IMR-90 (cell line): ENCODE measurements at regions not wholly inside any gene's neighbourhood (a gene's known extent, or its start where the extent isn't known, plus 50 kb on each side); places are given as distances from the start of the nearest gene placed in this dataset.

Source experiments
- ATAC-seq: fragments of 200-7000 bp; cut with Tn5 transposase; 2 replicates; pipeline ENCODE4 v1.9.1; 2020; ENCODE audit warnings: low read depth, mild to moderate bottlenecking, moderate library complexity
- BruUV-seq: library from RNA; stranded (reverse); fragments of 400-500 nt; replicated peaks from 2 replicates; lab custom pipeline; 2021; lab: Mats Ljungman, UMichigan
- CTCF ChIA-PET: fragments of 300-600 bp; formaldehyde crosslinking; extraction: SDS; loops from one replicate; lab custom pipeline; 2021; ENCODE audit warnings: antibody characterized with exemption; lab: Yijun Ruan, JAX
- POLR2A ChIA-PET: fragments of 300-600 bp; sonication (Branson Sonifier 250); formaldehyde crosslinking; loops from one replicate; lab custom pipeline; 2022; ENCODE audit warnings: antibody characterized with exemption; ENCODE audit not compliant: unreplicated experiment; lab: Charles Lee
- DNase-seq: peaks from one replicate; pipeline ENCODE4 v3.0.0; 2013
- H2AFZ ChIP-seq: replicated peaks from 2 replicates; pipeline ENCODE3; 2013; ENCODE audit warnings: low read length, mild to moderate bottlenecking; ENCODE audit not compliant: poor library complexity
- H2AK5ac ChIP-seq: 2 replicates; pipeline ENCODE4 v1.6.1; 2013; ENCODE audit warnings: low read depth, low read length, inconsistent platforms
- H2AK9ac ChIP-seq: replicated peaks from 2 replicates; pipeline ENCODE3; 2013; ENCODE audit warnings: mild to moderate bottlenecking, low read depth, low read length, moderate library complexity; ENCODE audit not compliant: poor library complexity
- H2BK120ac ChIP-seq: 2 replicates; pipeline ENCODE4 v1.6.1; 2013; ENCODE audit warnings: low read depth, low read length, inconsistent platforms
- H2BK15ac ChIP-seq: 3 replicates; pipeline ENCODE4 v1.6.1; 2013; ENCODE audit warnings: low read depth, low read length, inconsistent platforms
- H2BK20ac ChIP-seq: 2 replicates; pipeline ENCODE4 v1.6.1; 2013; ENCODE audit warnings: low read depth, mild to moderate bottlenecking, inconsistent platforms, low read length, moderate library complexity
- H2BK5ac ChIP-seq: 2 replicates; pipeline ENCODE4 v1.6.1; 2013; ENCODE audit warnings: mild to moderate bottlenecking, low read depth, low read length, inconsistent platforms; ENCODE audit not compliant: poor library complexity, severe bottlenecking
- H3K14ac ChIP-seq: replicated peaks from 2 replicates; pipeline ENCODE4 v1.6.1; 2013; ENCODE audit warnings: low read depth, low read length, inconsistent platforms
- H3K18ac ChIP-seq: 2 replicates; pipeline ENCODE4 v1.6.1; 2013; ENCODE audit warnings: low read depth, low read length, control low read depth
- H3K23ac ChIP-seq: 2 replicates; pipeline ENCODE4 v1.6.1; 2013; ENCODE audit warnings: low read depth, low read length, inconsistent platforms
- H3K27ac ChIP-seq: 2 replicates; pipeline ENCODE4 v1.5.1; 2013; ENCODE audit warnings: mild to moderate bottlenecking, control low read depth, low read length; ENCODE audit not compliant: insufficient read depth
- H3K27me3 ChIP-seq: 2 replicates; pipeline ENCODE4 v1.6.1; 2013; ENCODE audit warnings: low read length; ENCODE audit not compliant: control insufficient read depth, insufficient read depth
- H3K36me3 ChIP-seq: 2 replicates; pipeline ENCODE4 v1.6.1; 2013; ENCODE audit warnings: low read length, mixed read lengths; ENCODE audit not compliant: control insufficient read depth, insufficient read depth
- H3K4ac ChIP-seq: 2 replicates; pipeline ENCODE4 v1.6.1; 2013; ENCODE audit warnings: low read depth, low read length, inconsistent platforms
- H3K4me1 ChIP-seq: 2 replicates; pipeline ENCODE4 v1.6.1; 2013; ENCODE audit warnings: low read length, mixed read lengths; ENCODE audit not compliant: control insufficient read depth, insufficient read depth
- H3K4me2 ChIP-seq: 2 replicates; pipeline ENCODE4 v1.6.1; 2013; ENCODE audit warnings: low read depth, mild to moderate bottlenecking, control low read depth, low read length, moderate library complexity
- H3K4me3 ChIP-seq: 2 replicates; pipeline ENCODE4 v1.5.1; 2013; ENCODE audit warnings: low read depth, mild to moderate bottlenecking, control low read depth, low read length, moderate library complexity; ENCODE audit not compliant: insufficient read depth
- H3K56ac ChIP-seq: 2 replicates; pipeline ENCODE4 v1.6.1; 2013; ENCODE audit warnings: low read length, inconsistent platforms; ENCODE audit not compliant: insufficient read depth; ENCODE audit errors: extremely low read depth
- H3K79me1 ChIP-seq, 2 experiments: 2 replicates each; pipeline ENCODE4 v1.6.1; 2013; ENCODE audit warnings: low read length in 2 of 2, inconsistent platforms in 1 of 2, low read depth in 1 of 2
- H3K9ac ChIP-seq: 2 replicates; pipeline ENCODE4 v1.6.1; 2013; ENCODE audit warnings: low read depth, low read length, control low read depth
- H3K9me1 ChIP-seq: 2 replicates; pipeline ENCODE4 v1.6.1; 2013; ENCODE audit warnings: low read length, inconsistent platforms; ENCODE audit not compliant: insufficient read depth
- H3K9me3 ChIP-seq: 2 replicates; pipeline ENCODE4 v1.6.1; 2013; ENCODE audit warnings: low read length; ENCODE audit not compliant: control insufficient read depth, insufficient read depth
- H4K20me1 ChIP-seq: 2 replicates; pipeline ENCODE4 v1.6.1; 2013; ENCODE audit warnings: low read length, inconsistent platforms; ENCODE audit not compliant: insufficient read depth
- H4K5ac ChIP-seq: 2 replicates; pipeline ENCODE4 v1.6.1; 2013; ENCODE audit warnings: mild to moderate bottlenecking, low read depth, low read length, control low read depth
- H4K8ac ChIP-seq, 2 experiments: 2 replicates each; pipeline ENCODE4 v1.6.1; 2013; ENCODE audit warnings: low read depth in 2 of 2, low read length in 2 of 2, control low read depth in 1 of 2, inconsistent platforms in 1 of 2
- H4K91ac ChIP-seq: 2 replicates; pipeline ENCODE4 v1.6.1; 2013; ENCODE audit warnings: low read depth, low read length, inconsistent platforms; ENCODE audit not compliant: insufficient read depth
- CEBPB ChIP-seq: IDR thresholded peaks from 2 replicates; pipeline ENCODE4 v1.6.1; 2012; ENCODE audit warnings: low read depth, low read length, improper control_type of control experiment
- CHD1 ChIP-seq: IDR thresholded peaks from 2 replicates; pipeline ENCODE4 v1.6.1; 2012; ENCODE audit warnings: low read depth, low read length, improper control_type of control experiment
- CTCF ChIP-seq: conservative IDR thresholded peaks from 2 replicates; pipeline ENCODE4 v1.5.1; 2012; ENCODE audit warnings: mild to moderate bottlenecking, low read depth, low read length, improper control_type of control experiment
- ELK1 ChIP-seq: fragments of 150-350 bp; IDR thresholded peaks from 2 replicates; pipeline ENCODE4 v1.6.1; 2016; ENCODE audit warnings: low read depth, mild to moderate bottlenecking, low read length, moderate library complexity, borderline replicate concordance
- MXI1 ChIP-seq: IDR thresholded peaks from 2 replicates; pipeline ENCODE4 v1.6.1; 2012; ENCODE audit warnings: low read depth, mild to moderate bottlenecking, low read length, moderate library complexity, borderline replicate concordance
- NFE2L2 ChIP-seq: fragments of 150-350 bp; IDR thresholded peaks from 2 replicates; pipeline ENCODE4 v1.6.1; 2016; ENCODE audit warnings: low read depth, mild to moderate bottlenecking, low read length
- RFX5 ChIP-seq: IDR thresholded peaks from 2 replicates; pipeline ENCODE4 v1.8.0; 2012; ENCODE audit warnings: low read depth, mild to moderate bottlenecking, low read length, moderate library complexity
- SMC3 ChIP-seq: fragments of 150-350 bp; IDR thresholded peaks from 2 replicates; pipeline ENCODE4 v1.6.1; 2016; ENCODE audit warnings: low read depth, mild to moderate bottlenecking, antibody characterized with exemption, low read length, moderate library complexity
- USF2 ChIP-seq: fragments of 150-350 bp; IDR thresholded peaks from 2 replicates; pipeline ENCODE4 v1.6.1; 2017; ENCODE audit warnings: mild to moderate bottlenecking, antibody characterized with exemption, low read length, low read depth
- WGBS, 2 experiments: methylation state at CpG; one replicate each; pipeline versions ENCODE4 v1.1.5 to v1.1.7; 2013; ENCODE audit warnings: missing lambda C conversion rate in 2 of 2; ENCODE audit not compliant: insufficient read length in 1 of 2; ENCODE audit errors: extremely low coverage in 2 of 2; 5-methylcytosine and 5-hydroxymethylcytosine counted together
- dilution Hi-C: fragments of 300-500 bp; cut with HindIII; formaldehyde crosslinking; loops from one replicate; pipeline ENCODE4 v1.14.3; 2018; ENCODE audit warnings: low sequenced_read_pairs; ENCODE audit not compliant: unreplicated experiment
- in situ Hi-C: fragments of 300-500 bp; cut with MboI; formaldehyde crosslinking; loops from 3 replicates; pipeline ENCODE4 v1.14.3; 2019; ENCODE audit warnings: low sequenced_read_pairs, inconsistent platforms, mixed read lengths
- intact Hi-C: fragments of 100-400 bp; cut with micrococcal nuclease; formaldehyde crosslinking; loops from 2 replicates; pipeline ENCODE4 v1.10.0; 2022

- no TSS peak for BruUV-seq
- Histone ChIP-seq H3K9ac (no peak overlapping the region), H3K18ac (no peak overlapping the region), H3K27ac (no peak overlapping the region), H2BK5ac (no peak overlapping the region), H3K4ac (no peak overlapping the region), H2AK5ac (no peak overlapping the region), H3K27me3 (no peaks in the 10 kb centered on the region), H2BK120ac (no peak overlapping the region), H2AK9ac (no peak overlapping the region), H3K14ac (no peak overlapping the region), H3K79me1 (no peaks in the 10 kb centered on the region), H3K56ac (no peak overlapping the region), H3K4me1 (no peaks in the 10 kb centered on the region), H3K4me2 (no peak overlapping the region), H4K5ac (no peak overlapping the region), H3K9me1 (no peaks in the 10 kb centered on the region), H3K36me3 (no peaks in the 10 kb centered on the region), H2BK20ac (no peak overlapping the region), H3K4me3 (no peak overlapping the region), H2BK15ac (no peak overlapping the region), H3K23ac (no peak overlapping the region), H4K20me1 (no peaks in the 10 kb centered on the region), H2AFZ (no peak overlapping the region), H4K8ac (no peak overlapping the region), H4K91ac (no peak overlapping the region), H3K9me3 (no peaks in the 10 kb centered on the region)
- intact Hi-C loops (no loop called here), dilution Hi-C loops (no loop called here), in situ Hi-C loops (no loop called here)
- ChIA-PET POLR2A (no interaction called here), CTCF (no interaction called here)
- no peak for DNase-seq
- no CpG with 5 or more reads among the region's 1 CpG for WGBS, 2 experiments
- no peak for ATAC-seq
- TF ChIP-seq CTCF, result no peak
- TF ChIP-seq NFE2L2, result no peak
- TF ChIP-seq RFX5, result no peak
- no peak for TF ChIP-seq SMC3
- no peak for TF ChIP-seq MXI1
- no peak for TF ChIP-seq CHD1
- no peak for TF ChIP-seq CEBPB
- TF ChIP-seq ELK1, result no peak
- no peak for TF ChIP-seq USF2
These were observed 58.5 kb upstream of the PABPC4L start for GRCh38 chr4:134260126-134260525.
